ENCODE measurements at regions not wholly inside any gene's neighbourhood (a gene's known extent, or its start where the extent isn't known, plus 50 kb on each side); places are given as distances from the start of the nearest gene placed in this dataset.

- no TSS peak for BruUV-seq (replicated peaks)
- ChIA-PET CTCF (no interaction called here), POLR2A (no interaction called here)
- Histone ChIP-seq H3K79me2 (ENCODE audit: control insufficient read depth, insufficient read depth, low read length) (no peaks in the 10 kb centered on the region), H3K9ac (replicated peaks; ENCODE audit: extremely low read depth, insufficient read depth, low read length) (no peak overlapping the region), H3K27ac (ENCODE audit: insufficient read depth, low read depth, low read length) (no peak overlapping the region), H3K9me1 (replicated peaks; ENCODE audit: control insufficient read depth, extremely low read depth, insufficient read depth, low read length) (no peaks in the 10 kb centered on the region), H3K4me2 (ENCODE audit: insufficient read depth, low read length) (no peak overlapping the region), H3K9me3 (replicated peaks; ENCODE audit: control insufficient read depth, insufficient read depth, low read length) (no peaks in the 10 kb centered on the region), H3K27me3 (ENCODE audit: control insufficient read depth in 2 of 2, insufficient read depth in 2 of 2, low read length in 2 of 2) (peaks cover 0 to 4% of the 10 kb centered on the region in 2 experiments), H2AFZ (ENCODE audit: low read depth, low read length) (no peak overlapping the region), H3K4me1 (ENCODE audit: control insufficient read depth, extremely low read depth, insufficient read depth, low read length) (no peaks in the 10 kb centered on the region), H3K36me3 (ENCODE audit: control insufficient read depth in 2 of 2, extremely low read depth in 1 of 2, insufficient read depth in 2 of 2, low read length in 2 of 2) (no peaks in the 10 kb centered on the region), H4K20me1 (replicated peaks; ENCODE audit: control insufficient read depth, extremely low read depth, insufficient read depth, low read length) (no peaks in the 10 kb centered on the region), H3K4me3 (replicated peaks in 1 of 3; ENCODE audit: insufficient read depth in 1 of 3, low read depth in 1 of 3, low read length in 3 of 3) (no peak overlapping the region)
- intact Hi-C loops (cut with micrococcal nuclease) (no loop called here), dilution Hi-C loops (cut with MboI; ENCODE audit: extremely low pct_ligation_motif_present, low sequenced_read_pairs) (no loop called here)
- DNase-seq (ENCODE audit: low read depth, low spot score) (no peak), FAIRE-seq (no peak)
- no peak for TF ChIP-seq CTCF (IDR thresholded peaks at IDR 0.05; ENCODE audit: extremely low read depth in 1 of 2, insufficient read depth in 1 of 2, low read depth in 1 of 2, low read length in 2 of 2)
These were observed 1175.3 kb downstream of the GATA3 start for GRCh38 chr10:9229702-9230244.

- H3K9me3 ChIP-seq (replicated peaks; ENCODE audit: control insufficient read depth, insufficient read depth, low read length), result no peaks in the 10 kb centered on the region
- POLR2A ChIA-PET, result no interaction called here
- no peaks in the 10 kb centered on the region for H4K20me1 ChIP-seq (replicated peaks; ENCODE audit: control insufficient read depth, extremely low read depth, insufficient read depth, low read length)
- FAIRE-seq (no peak), DNase-seq (ENCODE audit: low read depth, low spot score) (no peak)
- H3K27ac ChIP-seq (ENCODE audit: insufficient read depth, low read depth, low read length), result no peak overlapping the region
- peaks cover 0 to 4% of the 10 kb centered on the region in 2 experiments for H3K27me3 ChIP-seq (ENCODE audit: control insufficient read depth in 2 of 2, insufficient read depth in 2 of 2, low read length in 2 of 2)
- no peaks in the 10 kb centered on the region for H3K4me1 ChIP-seq (ENCODE audit: control insufficient read depth, extremely low read depth, insufficient read depth, low read length)
- H3K4me3 ChIP-seq (replicated peaks in 1 of 3; ENCODE audit: insufficient read depth in 1 of 3, low read depth in 1 of 3, low read length in 3 of 3), result no peak overlapping the region
- no peaks in the 10 kb centered on the region for H3K79me2 ChIP-seq (ENCODE audit: control insufficient read depth, insufficient read depth, low read length)
- CTCF ChIA-PET, result no interaction called here
- TF ChIP-seq CTCF (IDR thresholded peaks at IDR 0.05; ENCODE audit: extremely low read depth in 1 of 2, insufficient read depth in 1 of 2, low read depth in 1 of 2, low read length in 2 of 2) (no peak), MYC (IDR thresholded peaks at IDR 0.05; ENCODE audit: low read depth, low read length) (no peak), FOS (IDR thresholded peaks at IDR 0.05; ENCODE audit: borderline replicate concordance, insufficient read depth, low read length) (no peak), JUN (IDR thresholded peaks at IDR 0.05; ENCODE audit: borderline replicate concordance, insufficient read depth, insufficient read length, low read depth) (no peak), POLR2A (IDR thresholded peaks at IDR 0.05; ENCODE audit: low read depth, low read length) (no peak), EZH2 (IDR thresholded peaks at IDR 0.05; ENCODE audit: borderline replicate concordance, low read depth, low read length, severe bottlenecking) (no peak)
- H3K9me1 ChIP-seq (replicated peaks; ENCODE audit: control insufficient read depth, extremely low read depth, insufficient read depth, low read length), result no peaks in the 10 kb centered on the region
- no peak overlapping the region for H3K4me2 ChIP-seq (ENCODE audit: insufficient read depth, low read length)
- dilution Hi-C loops (cut with MboI; ENCODE audit: extremely low pct_ligation_motif_present, low sequenced_read_pairs) (no loop called here), intact Hi-C loops (cut with micrococcal nuclease) (no loop called here)
- no peak overlapping the region for H3K9ac ChIP-seq (replicated peaks; ENCODE audit: extremely low read depth, insufficient read depth, low read length)
- H2AFZ ChIP-seq (ENCODE audit: low read depth, low read length), result no peak overlapping the region
- H3K36me3 ChIP-seq (ENCODE audit: control insufficient read depth in 2 of 2, extremely low read depth in 1 of 2, insufficient read depth in 2 of 2, low read length in 2 of 2), result no peaks in the 10 kb centered on the region
- BruUV-seq (replicated peaks), result no TSS peak
These were observed 1176.1 kb downstream of the GATA3 start for GRCh38 chr10:9230625-9231024.

Data from endothelial cell of umbilical vein (primary cell).